ENCODE measurements at regions not wholly inside any gene's neighbourhood (a gene's known extent, or its start where the extent isn't known, plus 50 kb on each side); places are given as distances from the start of the nearest gene placed in this dataset.
"Not testable (repeated sequence)": the region's sequence is repeated elsewhere in the genome, so short reads cannot be mapped to it uniquely, and the experiment has no call there.

GRCh38 chr19:30694156-30694755 lies 322.1 kb downstream of the ZNF536 start:
- no peak for DNase-seq

GRCh38 chr19:30692879-30693503 lies 320.8 kb downstream of the ZNF536 start:
- DNase-seq: no peak

GRCh38 chr19:30692181-30692811 lies 320.1 kb downstream of the ZNF536 start:
- no peak for DNase-seq

- no peak for DNase-seq
These were observed 319.6 kb downstream of the ZNF536 start for GRCh38 chr19:30691819-30692166.

- no peak for DNase-seq
These were observed 319.0 kb downstream of the ZNF536 start for GRCh38 chr19:30690935-30691818.

GRCh38 chr19:30690525-30690924 lies 318.3 kb downstream of the ZNF536 start:
- no peak for DNase-seq

- DNase-seq: no peak
These were observed 317.3 kb downstream of the ZNF536 start for GRCh38 chr19:30689474-30689873.

GRCh38 chr19:30688696-30689095 lies 316.5 kb downstream of the ZNF536 start:
- DNase-seq: no peak

GRCh38 chr19:30686826-30687566 lies 314.8 kb downstream of the ZNF536 start:
- DNase-seq: no peak

GRCh38 chr19:30686176-30686820 lies 314.1 kb downstream of the ZNF536 start:
- DNase-seq: no peak

GRCh38 chr19:30685426-30686000 lies 313.3 kb downstream of the ZNF536 start:
- no peak for DNase-seq

GRCh38 chr19:30684613-30685012 lies 312.4 kb downstream of the ZNF536 start:
- no peak for DNase-seq

- peak; percentile 55 to 58 for DNase-seq
These were observed 310.9 kb downstream of the ZNF536 start for GRCh38 chr19:30682999-30683536.

GRCh38 chr19:30682146-30682998 lies 310.2 kb downstream of the ZNF536 start:
- no peak for DNase-seq

- DNase-seq: no peak
These were observed 309.2 kb downstream of the ZNF536 start for GRCh38 chr19:30681162-30682100.

GRCh38 chr19:30680399-30680798 lies 308.2 kb downstream of the ZNF536 start:
- not testable (repeated sequence) for DNase-seq

GRCh38 chr19:30679789-30680188 lies 307.6 kb downstream of the ZNF536 start:
- no peak for DNase-seq

GRCh38 chr19:30679153-30679702 lies 307.0 kb downstream of the ZNF536 start:
- DNase-seq: no peak

- no peak for DNase-seq
These were observed 306.0 kb downstream of the ZNF536 start for GRCh38 chr19:30678168-30678567.
